Stimulated activated CD4-positive, alpha-beta T cell treated with anti-CD3 and anti-CD28 coated beads, Interleukin-1b, Interleukin-23, amount 100 ng/mL, for 48 hours (primary cell): ENCODE measurements at regions not wholly inside any gene's neighbourhood (a gene's known extent, or its start where the extent isn't known, plus 50 kb on each side); places are given as distances from the start of the nearest gene placed in this dataset.

ENCODE experiments used
- DNase-seq: peaks from one replicate; pipeline ENCODE4 v3.0.0-alpha.2; 2020

DNA sequence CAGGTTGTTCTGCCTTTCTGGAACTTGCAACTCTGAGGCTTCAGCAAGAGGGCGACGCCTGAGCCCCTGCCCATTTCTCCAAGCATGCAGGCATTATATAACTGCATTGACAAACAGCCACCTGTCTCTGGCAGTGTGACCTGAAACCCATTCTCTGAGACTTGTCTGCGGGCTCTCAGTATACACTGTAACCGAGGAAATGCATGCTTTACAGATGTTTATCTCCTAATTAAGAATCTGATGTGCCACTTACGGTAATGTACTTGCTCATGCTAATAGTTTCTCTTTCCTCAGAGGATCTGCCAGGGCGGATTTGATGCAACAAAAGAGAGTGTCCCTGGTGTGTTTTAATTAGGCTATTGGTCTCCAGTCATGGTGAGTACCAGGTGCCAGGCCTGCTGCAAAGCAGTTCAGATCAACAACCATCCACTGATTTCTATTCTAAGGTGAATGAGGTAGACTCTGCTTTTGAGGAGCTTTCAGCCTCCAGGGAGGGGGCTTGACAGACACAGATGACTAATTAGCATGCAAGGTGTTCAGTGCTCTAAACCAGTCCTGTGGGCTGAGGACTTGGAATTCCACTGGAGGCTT, 593.7 kb upstream of the KLF4 start:
- DNase-seq, result no peak

GRCh38 chr9:108081112-108081511, 591.5 kb upstream of the KLF4 start:
- no peak for DNase-seq

GRCh38 chr9:108080285-108080684, 590.7 kb upstream of the KLF4 start:
- DNase-seq, result no peak

GRCh38 chr9:108078811-108079210, 589.2 kb upstream of the KLF4 start:
- no peak for DNase-seq

DNA sequence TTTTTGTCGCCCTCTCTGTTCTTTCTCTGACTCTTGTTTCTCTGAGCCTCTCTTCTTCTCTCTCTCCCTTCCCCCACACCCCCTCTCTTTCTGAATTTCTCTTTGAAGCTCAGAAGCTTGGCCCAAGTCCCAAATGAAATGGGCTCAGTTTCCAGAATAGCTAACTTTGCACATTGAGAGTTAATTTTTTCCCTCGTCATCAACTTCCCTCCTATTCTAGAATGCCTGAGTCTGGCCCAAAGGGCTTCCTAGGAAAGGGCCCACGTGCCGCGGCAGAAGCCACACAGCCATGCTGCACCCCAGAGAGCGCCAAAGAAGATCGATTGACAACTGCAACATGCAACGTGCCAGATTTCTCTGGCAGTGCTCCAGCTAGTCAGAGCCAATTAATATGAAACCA, 588.8 kb upstream of the KLF4 start:
- no peak for DNase-seq

GRCh38 chr9:108077556-108077955, 588.0 kb upstream of the KLF4 start:
- no peak for DNase-seq

DNA sequence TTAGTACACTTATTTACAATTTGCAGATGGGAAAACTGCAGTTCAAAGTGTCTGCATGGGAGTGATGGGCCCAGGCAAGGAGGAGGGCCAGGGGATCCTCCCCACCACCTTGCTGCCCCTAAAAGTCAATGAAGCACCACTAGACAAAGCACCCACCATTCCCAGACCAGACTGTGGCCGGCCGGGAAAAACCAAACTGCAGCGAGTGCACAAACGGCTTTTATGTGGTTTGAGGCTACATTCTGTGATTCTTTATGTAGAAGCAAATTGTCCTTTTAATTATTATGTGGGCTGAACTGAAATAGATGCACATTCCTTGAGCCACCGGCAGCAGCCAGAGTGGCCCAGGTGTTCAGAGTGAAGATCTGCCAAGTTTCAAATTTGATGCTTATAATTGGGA, 585.3 kb upstream of the KLF4 start:
- DNase-seq, result no peak

DNA sequence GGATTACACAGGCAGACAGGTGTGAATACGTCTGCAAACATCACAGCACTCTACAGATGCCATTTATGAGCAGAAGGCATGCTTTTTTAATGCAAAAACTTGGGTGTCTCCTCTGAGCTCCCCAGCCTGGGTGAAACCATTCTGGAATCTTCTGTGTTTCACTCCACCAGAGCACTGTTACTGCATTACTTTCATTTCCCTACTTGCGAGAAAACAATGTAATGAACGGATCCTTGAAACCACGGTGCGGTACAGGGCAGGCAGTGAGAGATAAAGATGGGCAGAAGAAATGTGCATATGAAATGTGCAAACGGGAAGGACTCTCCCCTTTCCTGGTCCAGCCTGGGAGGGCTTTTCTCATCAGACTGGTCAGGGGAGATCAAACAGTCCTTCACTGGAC, 584.3 kb upstream of the KLF4 start:
- DNase-seq, result no peak

GRCh38 chr9:108072740-108073139, 583.2 kb upstream of the KLF4 start:
- no peak for DNase-seq

GRCh38 chr9:108070861-108071260, 581.3 kb upstream of the KLF4 start:
- DNase-seq, result no peak

DNA sequence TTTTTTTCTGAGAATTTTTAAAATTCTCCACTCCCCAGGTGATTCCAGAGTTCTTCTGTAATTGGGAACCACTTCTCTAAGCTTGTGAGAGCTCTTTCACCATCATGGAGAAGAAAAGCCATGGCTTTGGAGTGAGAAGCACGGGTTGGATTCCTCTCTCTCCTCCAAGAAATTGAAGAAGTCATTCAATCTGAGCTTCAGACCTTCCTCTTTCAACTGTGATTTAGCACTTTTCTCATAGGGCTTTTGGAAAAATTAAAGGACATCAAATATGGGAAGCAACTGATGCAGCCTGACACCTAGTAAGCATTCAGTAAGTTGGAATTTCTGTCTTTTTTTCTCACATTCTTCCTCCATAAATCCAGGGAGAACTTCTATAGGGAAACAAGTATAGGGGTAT, 580.4 kb upstream of the KLF4 start:
- DNase-seq, result no peak

DNA sequence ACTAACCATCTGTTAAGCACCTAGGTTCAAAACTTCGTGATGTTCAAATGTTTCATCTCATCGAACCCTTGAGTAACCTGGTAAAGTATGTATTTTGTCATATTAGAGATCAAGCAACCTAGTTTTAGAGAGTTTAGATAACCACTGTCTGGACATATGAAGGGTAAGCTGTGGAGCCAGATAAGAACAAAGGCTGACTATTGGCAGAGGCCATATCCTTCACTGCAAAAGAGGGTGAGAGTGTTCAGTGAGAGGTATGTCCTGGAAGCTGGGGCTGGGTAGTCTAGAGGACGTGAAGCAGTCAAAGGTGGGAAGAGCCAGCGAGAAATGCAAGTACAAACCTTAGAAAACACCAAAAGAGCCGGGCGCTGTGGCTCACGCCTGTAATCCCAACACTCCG, 573.1 kb upstream of the KLF4 start:
- no peak for DNase-seq

DNA sequence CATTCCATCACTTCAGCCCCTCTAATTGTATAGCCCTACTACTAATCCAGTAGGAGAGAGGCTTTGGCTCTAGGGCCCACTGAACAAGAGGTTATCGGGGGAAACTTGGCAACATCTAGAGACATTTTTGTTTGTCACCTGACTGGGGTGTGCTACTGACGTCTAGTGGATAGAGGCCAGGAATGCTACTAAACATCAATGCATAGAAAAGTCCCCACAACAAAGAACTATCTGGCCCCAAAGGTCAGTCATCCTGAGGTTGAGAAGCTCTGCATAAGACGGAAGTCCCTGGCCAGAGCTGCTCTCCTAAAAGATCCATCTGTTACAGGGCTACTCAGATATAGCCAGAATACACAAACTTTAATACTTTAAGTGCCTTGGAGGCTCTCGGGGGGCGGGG, 570.6 kb upstream of the KLF4 start:
- DNase-seq, result no peak

DNA sequence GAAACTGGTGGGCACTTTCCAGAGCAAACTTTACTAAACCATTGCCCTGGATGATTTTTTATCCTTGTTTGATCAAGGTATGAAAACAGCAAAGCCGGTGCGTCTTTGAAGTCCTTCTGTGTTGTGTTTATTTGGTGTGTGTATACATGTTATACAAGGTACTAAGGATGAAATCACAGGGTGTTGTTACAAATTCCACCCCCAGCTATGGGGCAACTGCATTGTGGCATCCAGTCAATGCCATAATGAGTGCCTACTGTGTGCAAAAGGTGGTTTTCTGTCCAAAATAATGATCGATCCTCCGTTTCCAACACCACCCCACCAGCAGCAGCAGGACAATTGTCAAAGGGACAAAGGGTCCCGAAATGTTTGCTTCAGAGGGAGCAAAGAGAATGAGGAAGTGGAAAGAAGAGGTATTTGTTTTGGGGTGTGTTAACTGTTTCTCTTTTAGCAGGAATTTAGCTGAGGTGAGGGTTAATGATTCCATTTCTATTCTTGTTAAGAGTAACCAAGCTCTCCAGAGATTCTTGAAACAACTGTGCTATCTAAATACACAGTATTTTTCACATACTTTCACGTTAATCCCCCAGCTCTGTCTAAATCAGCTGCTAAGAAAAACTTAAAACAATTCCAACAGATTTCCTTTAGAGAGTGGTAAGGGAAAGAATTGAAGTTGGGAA, 568.7 kb upstream of the KLF4 start:
- no peak for DNase-seq

DNA sequence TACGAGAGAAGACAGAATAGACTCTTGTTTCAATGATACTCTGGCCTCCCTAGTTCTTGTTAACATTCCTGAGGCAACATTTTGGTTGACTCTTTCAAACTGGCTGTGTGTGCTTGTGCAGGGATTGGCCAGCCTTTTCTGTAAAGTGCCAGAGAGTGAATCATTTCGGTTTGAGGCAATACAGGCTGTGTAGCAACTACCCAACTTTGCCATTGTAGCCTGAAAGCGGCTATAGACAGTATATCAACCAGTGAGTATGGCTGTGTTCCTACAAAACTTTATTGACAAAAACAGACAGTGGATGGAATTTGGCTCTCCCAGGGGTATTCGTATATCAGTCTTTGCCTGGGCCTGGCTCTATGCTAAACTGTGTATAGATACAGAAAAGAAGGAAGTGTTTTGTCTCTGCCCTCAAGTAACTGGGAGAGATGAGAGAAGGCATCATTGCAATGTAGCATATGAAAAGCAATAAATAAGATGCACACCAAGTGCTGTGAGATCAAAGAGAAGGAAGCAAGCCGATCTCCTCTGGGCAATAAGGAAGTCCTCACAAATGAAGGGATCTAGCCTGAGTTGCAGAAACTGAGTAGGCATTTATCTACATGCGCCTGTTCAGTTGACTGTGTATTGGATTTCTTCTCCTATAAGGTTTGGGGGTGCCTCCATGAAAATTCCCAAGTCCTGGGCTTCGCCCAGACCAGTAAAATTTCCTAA, 568.0 kb upstream of the KLF4 start:
- no peak for DNase-seq

GRCh38 chr9:108056805-108057386, 567.3 kb upstream of the KLF4 start:
- DNase-seq, result no peak

GRCh38 chr9:108056084-108056804, 566.7 kb upstream of the KLF4 start:
- no peak for DNase-seq

DNA sequence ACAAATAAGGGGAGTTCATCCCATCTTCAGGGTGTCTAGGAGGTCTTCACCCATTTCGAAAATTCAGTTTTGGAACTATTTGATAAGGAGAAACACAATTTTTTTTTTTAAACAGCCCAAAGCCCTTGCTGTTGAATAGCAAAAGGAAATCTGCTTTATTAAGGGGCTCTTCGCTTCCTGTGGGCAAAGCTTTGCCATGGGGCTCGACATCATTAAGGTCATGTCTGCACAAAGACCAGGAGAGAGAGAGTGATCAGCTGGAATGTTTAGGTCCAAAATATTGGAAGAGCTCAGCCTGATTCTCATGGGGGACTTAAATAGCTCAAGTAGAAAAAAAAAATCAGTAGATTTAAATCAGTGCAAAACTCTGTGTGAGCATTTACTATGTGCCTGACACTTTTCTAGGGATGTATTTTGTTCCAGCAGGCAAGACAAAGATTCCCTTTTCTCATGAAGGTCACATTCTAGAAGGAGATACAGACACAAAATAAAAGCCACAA, 564.6 kb upstream of the KLF4 start:
- no peak for DNase-seq

DNA sequence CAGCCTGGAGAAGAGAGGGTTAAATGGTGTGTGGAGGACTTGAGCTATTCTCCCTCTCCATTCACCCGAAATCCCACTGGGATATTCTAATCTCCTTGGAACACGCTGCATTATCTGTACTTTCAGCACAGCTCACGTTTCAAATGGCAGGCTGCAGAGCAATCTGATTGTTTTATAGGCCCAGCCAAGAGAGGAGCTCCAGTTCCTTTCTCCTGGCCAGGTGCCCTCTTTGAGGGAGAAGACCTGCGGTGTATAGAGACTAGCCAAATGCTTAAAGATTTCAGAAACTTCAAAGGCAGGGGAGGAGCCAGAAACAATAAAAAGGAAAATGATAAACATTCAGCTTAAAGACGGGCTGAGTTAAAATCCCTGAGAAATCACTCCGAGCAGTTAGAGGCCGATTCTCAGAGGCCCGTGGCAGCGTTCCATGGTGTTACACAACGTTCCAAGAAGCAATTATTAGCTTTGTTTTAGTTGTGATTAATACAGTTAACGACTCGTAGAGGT, 564.0 kb upstream of the KLF4 start:
- no peak for DNase-seq

DNA sequence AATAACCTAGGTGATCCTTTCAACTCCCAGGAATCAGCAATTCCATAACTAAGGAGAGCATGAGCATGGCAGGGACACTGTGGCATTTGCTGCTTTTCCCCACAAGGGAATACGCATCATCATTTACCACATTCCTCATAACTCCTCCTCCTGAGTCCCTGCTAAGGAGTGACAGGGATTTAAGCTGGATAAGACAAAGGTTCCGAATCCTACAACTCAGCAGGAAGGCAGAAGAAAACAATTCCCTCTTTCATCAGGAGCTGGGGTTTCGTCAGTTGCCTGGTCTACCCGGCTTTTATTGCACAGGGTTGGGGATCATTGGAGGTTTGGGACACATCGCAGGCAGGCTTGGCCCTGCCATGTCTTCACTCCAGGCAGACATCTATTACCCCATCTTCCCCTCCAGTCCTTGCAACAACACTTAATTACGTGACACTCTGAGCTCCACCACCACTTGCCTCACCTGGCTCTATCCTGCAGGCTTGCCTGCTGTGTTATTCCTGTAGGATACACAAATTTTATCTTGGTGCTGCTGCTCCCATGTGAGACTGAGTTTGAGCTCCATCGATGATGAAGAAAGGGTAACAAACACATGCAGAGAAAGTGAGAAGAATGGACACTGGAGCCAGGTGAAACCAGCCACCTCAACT, 563.0 kb upstream of the KLF4 start:
- no peak for DNase-seq

- no peak for DNase-seq
Measured at GRCh38 chr9:108050894-108051293, 561.3 kb upstream of the KLF4 start.
